Ovary (tissue), 3 donors: ENCODE measurements at regions not wholly inside any gene's neighbourhood (a gene's known extent, or its start where the extent isn't known, plus 50 kb on each side); places are given as distances from the start of the nearest gene placed in this dataset.

Experiments
- CTCF ChIP-seq, 3 donors: fragments of 450-650 bp in 2 of 3; fragments of 200-600 bp in 1 of 3; IDR thresholded peaks; one replicate each; pipeline versions ENCODE4 v1.5.1 to v1.8.0; 2016 to 2022; ENCODE audit warnings: antibody characterized with exemption in 3 of 3, mild to moderate bottlenecking in 1 of 3
- EP300 ChIP-seq: sonication (generic); formaldehyde crosslinking; IDR thresholded peaks from one replicate; pipeline ENCODE4 v1.6.1; 2017; ENCODE audit warnings: antibody characterized with exemption
- POLR2A ChIP-seq: fragments of 450-650 bp; IDR thresholded peaks from one replicate; pipeline ENCODE4 v1.6.1; 2017; ENCODE audit warnings: antibody characterized with exemption, mild to moderate bottlenecking, moderate library complexity
- donor health status: DM: no; HTN: no; CAD: no.

GRCh38 chr12:127503246-127503645 lies 763.7 kb upstream of the TMEM132C start:
- TF ChIP-seq CTCF (IDR thresholded peaks at IDR 0.05) (no peak), EP300 (no peak), POLR2A (no peak)
